ENCODE measurements at regions not wholly inside any gene's neighbourhood (a gene's known extent, or its start where the extent isn't known, plus 50 kb on each side); places are given as distances from the start of the nearest gene placed in this dataset.

- TF ChIP-seq EP300 (IDR thresholded peaks at IDR 0.05; ENCODE audit: borderline replicate concordance) (no peak), NFIC (IDR thresholded peaks at IDR 0.05) (no peak), CEBPB (IDR thresholded peaks at IDR 0.05) (no peak), TCF12 (IDR thresholded peaks at IDR 0.05; ENCODE audit: low read depth) (no peak), FOXM1 (IDR thresholded peaks at IDR 0.05; ENCODE audit: borderline replicate concordance, low read depth) (no peak), TAF1 (IDR thresholded peaks at IDR 0.05; ENCODE audit: low read depth) (no peak), CREB1 (IDR thresholded peaks at IDR 0.05; ENCODE audit: low read depth) (no peak), EGR1 (IDR thresholded peaks at IDR 0.05) (no peak), YY1 (IDR thresholded peaks at IDR 0.05; ENCODE audit: low read depth) (no peak)
- TF ChIP-seq, protein P1, sequence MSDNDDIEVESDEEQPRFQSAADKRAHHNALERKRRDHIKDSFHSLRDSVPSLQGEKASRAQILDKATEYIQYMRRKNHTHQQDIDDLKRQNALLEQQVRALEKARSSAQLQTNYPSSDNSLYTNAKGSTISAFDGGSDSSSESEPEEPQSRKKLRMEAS (IDR thresholded peaks at IDR 0.05), result no peak
Observed at GRCh38 chr1:234878288-234878687, 250.3 kb downstream of the TOMM20 start.

DNA sequence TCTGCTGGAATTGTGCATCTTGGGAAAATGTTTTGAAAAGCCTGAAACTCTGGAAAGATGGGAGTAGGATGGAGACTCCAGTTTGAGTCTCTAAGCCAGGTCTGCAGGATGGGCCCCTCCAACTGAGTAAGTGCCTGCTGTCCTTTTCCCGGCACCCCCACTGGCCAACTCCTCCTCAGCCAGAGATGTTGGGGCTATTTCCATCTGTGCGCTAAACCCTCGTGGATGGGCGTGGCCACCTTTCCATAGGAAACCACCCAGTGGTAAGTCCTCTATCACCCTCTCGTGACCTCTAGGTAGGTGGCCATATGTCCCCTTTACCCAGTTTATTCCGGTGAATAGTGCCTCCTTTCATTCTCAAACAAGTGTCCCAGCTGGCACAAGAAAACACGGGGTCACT lies 250.9 kb downstream of the TOMM20 start:
- TF ChIP-seq TEAD4 (IDR thresholded peaks at IDR 0.05) (no peak), CEBPB (IDR thresholded peaks at IDR 0.05) (no peak), REST (IDR thresholded peaks at IDR 0.05; ENCODE audit: low read depth) (no peak), TAF1 (IDR thresholded peaks at IDR 0.05; ENCODE audit: low read depth) (no peak), RAD21 (IDR thresholded peaks at IDR 0.05; ENCODE audit: low read depth) (no peak), TCF12 (IDR thresholded peaks at IDR 0.05; ENCODE audit: low read depth) (no peak), YY1 (IDR thresholded peaks at IDR 0.05; ENCODE audit: low read depth) (no peak), EGR1 (IDR thresholded peaks at IDR 0.05) (no peak), NFIC (IDR thresholded peaks at IDR 0.05) (no peak)
- TF ChIP-seq, protein P1 (IDR thresholded peaks at IDR 0.05), result no peak

GRCh38 chr1:234875953-234876855 lies 252.4 kb downstream of the TOMM20 start:
- TF ChIP-seq TCF12 (IDR thresholded peaks at IDR 0.05; ENCODE audit: low read depth) (no peak), CEBPB (IDR thresholded peaks at IDR 0.05) (peak; percentile 64; the same call in 1 of the 2 replicates)

DNA sequence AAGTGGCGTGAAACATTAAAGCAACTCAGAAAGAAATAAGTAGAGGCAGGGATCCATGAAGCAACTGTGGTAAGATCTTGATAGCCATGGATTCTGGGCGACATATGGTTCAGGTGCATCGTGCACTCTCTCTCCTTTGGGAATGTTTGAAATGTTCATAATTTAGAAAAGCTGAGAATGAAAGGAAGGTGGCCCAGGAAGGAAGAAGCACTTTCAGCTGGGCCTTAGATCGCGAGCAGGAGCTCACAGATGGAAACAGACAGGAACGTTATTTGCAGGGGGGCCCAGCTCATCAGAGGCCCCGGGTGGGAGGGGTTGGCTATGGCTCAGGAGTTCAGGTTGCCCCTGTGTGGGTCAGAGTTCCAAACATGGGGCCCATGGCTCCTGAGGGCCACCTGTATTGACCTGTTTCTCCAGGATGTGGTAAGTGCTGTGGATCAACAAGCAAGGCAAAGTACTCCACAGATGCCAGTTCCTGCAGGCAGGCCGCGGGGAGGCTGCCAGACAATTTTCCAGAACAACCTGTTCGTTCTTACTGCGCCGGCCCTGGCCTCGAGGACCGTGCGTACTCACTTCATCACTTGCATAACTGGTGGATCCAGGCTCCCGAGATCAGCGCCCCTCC lies 253.2 kb downstream of the TOMM20 start:
- no peak for TF ChIP-seq TCF12 (IDR thresholded peaks at IDR 0.05; ENCODE audit: low read depth)
- TF ChIP-seq, protein P1 (IDR thresholded peaks at IDR 0.05), result no peak
- no peak for TF ChIP-seq TEAD4 (IDR thresholded peaks at IDR 0.05)
- TF ChIP-seq YY1 (IDR thresholded peaks at IDR 0.05; ENCODE audit: low read depth), result no peak
- TF ChIP-seq REST (IDR thresholded peaks at IDR 0.05; ENCODE audit: low read depth), result no peak
- no peak for TF ChIP-seq EP300 (IDR thresholded peaks at IDR 0.05; ENCODE audit: borderline replicate concordance)
- TF ChIP-seq CEBPB (IDR thresholded peaks at IDR 0.05), result no peak
- no peak for TF ChIP-seq CREB1 (IDR thresholded peaks at IDR 0.05; ENCODE audit: low read depth)
- TF ChIP-seq ZBTB7A (IDR thresholded peaks at IDR 0.05; ENCODE audit: low read depth), result no peak
- no peak for TF ChIP-seq RAD21 (IDR thresholded peaks at IDR 0.05; ENCODE audit: low read depth)
- TF ChIP-seq FOXM1 (IDR thresholded peaks at IDR 0.05; ENCODE audit: borderline replicate concordance, low read depth), result no peak
- TF ChIP-seq EGR1 (IDR thresholded peaks at IDR 0.05), result no peak

DNA sequence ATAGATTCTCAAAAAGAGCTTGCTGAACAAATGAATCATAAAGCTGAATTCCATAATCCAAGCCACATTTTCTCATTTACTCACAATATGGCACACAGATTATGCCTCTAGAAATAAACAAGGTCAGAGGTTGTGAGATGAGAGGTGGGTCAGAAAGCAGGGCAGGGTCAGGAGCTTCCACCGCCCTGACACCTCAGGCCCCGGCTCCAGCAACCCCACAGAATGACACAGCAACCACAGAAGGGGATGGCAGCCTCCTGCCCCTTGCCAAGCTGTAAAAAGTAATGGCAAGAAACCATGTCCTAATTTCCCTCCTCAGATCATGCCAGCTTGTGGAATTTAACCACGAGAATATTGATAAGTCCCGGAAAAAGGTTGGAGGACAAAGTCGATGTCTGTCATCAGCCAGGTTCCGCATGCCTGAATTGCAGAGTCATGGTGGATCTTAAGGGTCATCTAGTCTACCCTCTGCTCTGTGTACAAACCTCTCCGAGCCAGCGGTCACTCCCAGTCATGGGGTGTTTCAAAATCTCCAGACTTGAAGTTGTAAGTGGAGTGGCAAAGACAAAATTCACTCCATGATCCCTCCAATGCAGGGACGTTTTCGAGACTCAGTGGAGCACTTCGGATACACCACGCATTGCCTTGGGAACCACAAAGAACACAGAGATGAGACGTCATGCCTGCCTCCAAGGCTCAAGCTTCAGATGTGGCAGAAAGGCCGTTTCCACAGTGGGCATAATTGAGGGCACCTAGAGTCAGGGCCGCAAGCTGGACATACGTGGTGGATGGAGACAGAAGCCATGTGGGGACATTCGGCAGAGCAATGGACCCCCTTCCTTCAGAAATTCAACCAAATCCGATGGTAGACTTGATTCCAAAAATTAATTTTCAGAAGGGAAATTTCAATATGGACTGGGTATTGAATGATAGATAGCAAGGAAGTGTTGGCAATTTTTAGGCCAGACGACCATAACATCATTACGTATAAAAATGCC lies 254.0 kb downstream of the TOMM20 start:
- TF ChIP-seq NFIC (IDR thresholded peaks at IDR 0.05), result no peak
- no peak for TF ChIP-seq TEAD4 (IDR thresholded peaks at IDR 0.05)
- no peak for TF ChIP-seq ZBTB7A (IDR thresholded peaks at IDR 0.05; ENCODE audit: low read depth)
- TF ChIP-seq EGR1 (IDR thresholded peaks at IDR 0.05), result no peak
- no peak for TF ChIP-seq REST (IDR thresholded peaks at IDR 0.05; ENCODE audit: low read depth)
- TF ChIP-seq TAF1 (IDR thresholded peaks at IDR 0.05; ENCODE audit: low read depth), result no peak
- no peak for TF ChIP-seq YY1 (IDR thresholded peaks at IDR 0.05; ENCODE audit: low read depth)
- TF ChIP-seq FOXM1 (IDR thresholded peaks at IDR 0.05; ENCODE audit: borderline replicate concordance, low read depth), result no peak
- no peak for TF ChIP-seq RAD21 (IDR thresholded peaks at IDR 0.05; ENCODE audit: low read depth)
- TF ChIP-seq EP300 (IDR thresholded peaks at IDR 0.05; ENCODE audit: borderline replicate concordance), result no peak
- TF ChIP-seq TCF12 (IDR thresholded peaks at IDR 0.05; ENCODE audit: low read depth), result no peak
- no peak for TF ChIP-seq CREB1 (IDR thresholded peaks at IDR 0.05; ENCODE audit: low read depth)
